Right lung (tissue), 2 donors: ENCODE measurements at regions not wholly inside any gene's neighbourhood (a gene's known extent, or its start where the extent isn't known, plus 50 kb on each side); places are given as distances from the start of the nearest gene placed in this dataset.

Source experiments
- DNase-seq, 2 donors: peaks; one replicate each; pipeline ENCODE4 v3.0.0-alpha.2; 2013

- DNase-seq, result no peak
Measured at GRCh38 chr14:66351310-66351709, 134.9 kb upstream of the CCDC196 start.

GRCh38 chr14:66359500-66359899 lies 126.7 kb upstream of the CCDC196 start:
- peak; percentile 26 to 42 for DNase-seq

GRCh38 chr14:66360366-66360926 lies 125.7 kb upstream of the CCDC196 start:
- DNase-seq, result no peak

- DNase-seq, result no peak
Measured at GRCh38 chr14:66361013-66361412, 125.2 kb upstream of the CCDC196 start.

GRCh38 chr14:66365388-66365787 lies 120.8 kb upstream of the CCDC196 start:
- DNase-seq, result no peak

GRCh38 chr14:66369157-66369697 lies 116.9 kb upstream of the CCDC196 start:
- no peak for DNase-seq

GRCh38 chr14:66371776-66372175 lies 114.4 kb upstream of the CCDC196 start:
- no peak for DNase-seq

GRCh38 chr14:66375046-66375964 lies 110.9 kb upstream of the CCDC196 start:
- DNase-seq, result no peak

GRCh38 chr14:66377574-66377973 lies 108.6 kb upstream of the CCDC196 start:
- no peak for DNase-seq

- no peak for DNase-seq
Measured at GRCh38 chr14:66378712-66379505, 107.3 kb upstream of the CCDC196 start.

- no peak for DNase-seq
Measured at GRCh38 chr14:66380143-66380542, 106.0 kb upstream of the CCDC196 start.

GRCh38 chr14:66381755-66382154 lies 104.4 kb upstream of the CCDC196 start:
- DNase-seq, result no peak

GRCh38 chr14:66383257-66383656 lies 102.9 kb upstream of the CCDC196 start:
- DNase-seq, result no peak

GRCh38 chr14:66383771-66384170 lies 102.4 kb upstream of the CCDC196 start:
- DNase-seq, result no peak

- DNase-seq, result no peak
Measured at GRCh38 chr14:66388516-66388915, 97.7 kb upstream of the CCDC196 start.

- DNase-seq, result no peak
Measured at GRCh38 chr14:66389481-66389880, 96.7 kb upstream of the CCDC196 start.

- DNase-seq, result no peak
Measured at GRCh38 chr14:66395300-66395699, 90.9 kb upstream of the CCDC196 start.

- no peak for DNase-seq
Measured at GRCh38 chr14:66396164-66396563, 90.0 kb upstream of the CCDC196 start.

- no peak for DNase-seq
Measured at GRCh38 chr14:66398437-66398836, 87.7 kb upstream of the CCDC196 start.

GRCh38 chr14:66401449-66402095 lies 84.6 kb upstream of the CCDC196 start:
- DNase-seq, result no peak

GRCh38 chr14:66403183-66403582 lies 83.0 kb upstream of the CCDC196 start:
- DNase-seq, result no peak

- DNase-seq, result no peak
Measured at GRCh38 chr14:66404051-66404545, 82.1 kb upstream of the CCDC196 start.
